Brain microvascular endothelial cell (primary cell): ENCODE measurements at regions not wholly inside any gene's neighbourhood (a gene's known extent, or its start where the extent isn't known, plus 50 kb on each side); places are given as distances from the start of the nearest gene placed in this dataset.

Experiments used
- DNase-seq: peaks from one replicate; pipeline ENCODE4 v3.0.0-alpha.2; 2020
- H3K27ac ChIP-seq: fragments of 250-450 bp; sonication (Bioruptor Pico); 2 replicates; pipeline ENCODE4 v1.5.1; 2020; ENCODE audit warnings: mild to moderate bottlenecking, moderate library complexity
- H3K27me3 ChIP-seq: fragments of 250-450 bp; sonication (Bioruptor Pico); replicated peaks from 2 replicates; pipeline ENCODE4 v1.5.1; 2020; ENCODE audit warnings: mild to moderate bottlenecking
- H3K36me3 ChIP-seq: fragments of 250-450 bp; sonication (Bioruptor Pico); replicated peaks from 2 replicates; pipeline ENCODE4 v1.5.1; 2020; ENCODE audit warnings: mild to moderate bottlenecking
- H3K4me3 ChIP-seq: 2 replicates; pipeline ENCODE4 v1.5.1; 2011; ENCODE audit warnings: low read depth, mild to moderate bottlenecking, control low read depth, low read length, moderate library complexity
- in situ Hi-C: cut with HindIII; loops from 2 replicates; pipeline ENCODE4 v1.10.0; 2017; ENCODE audit warnings: low sequenced_read_pairs, low pct_ligation_motif_present
- TF ChIP-seq, protein P1 (sequence below): IDR thresholded peaks from 2 replicates; pipeline ENCODE4 v1.5.1; 2011; ENCODE audit warnings: low read depth, mild to moderate bottlenecking, moderate library complexity, low read length, control low read depth, inconsistent platforms; ENCODE audit errors: missing control alignments

DNA sequence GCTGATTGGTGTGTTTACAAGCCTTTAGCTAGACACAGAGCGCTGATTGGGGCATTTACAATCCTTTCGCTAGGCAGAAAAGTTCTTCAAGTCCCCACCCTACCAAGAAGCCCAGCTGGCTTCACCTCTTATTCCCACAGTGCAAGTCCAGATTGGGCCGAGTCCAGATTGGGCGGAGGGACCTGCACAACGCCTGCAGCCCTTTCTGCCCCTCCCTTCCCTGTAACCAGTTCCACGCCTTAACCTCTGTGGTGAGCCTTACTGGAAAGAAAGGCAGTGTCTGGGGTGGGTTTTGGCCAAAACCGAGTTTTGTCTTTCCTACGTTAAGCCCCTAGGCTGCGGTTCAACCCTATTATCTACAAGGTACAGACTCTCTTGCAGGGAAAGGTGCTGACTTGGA, 268.7 kb downstream of the ZEB1 start:
- no peaks in the 10 kb centered on the region for H3K36me3 ChIP-seq
- DNase-seq = no peak
- no peak overlapping the region for H3K27ac ChIP-seq
- in situ Hi-C loops = no loop called here
- TF ChIP-seq, protein P1, sequence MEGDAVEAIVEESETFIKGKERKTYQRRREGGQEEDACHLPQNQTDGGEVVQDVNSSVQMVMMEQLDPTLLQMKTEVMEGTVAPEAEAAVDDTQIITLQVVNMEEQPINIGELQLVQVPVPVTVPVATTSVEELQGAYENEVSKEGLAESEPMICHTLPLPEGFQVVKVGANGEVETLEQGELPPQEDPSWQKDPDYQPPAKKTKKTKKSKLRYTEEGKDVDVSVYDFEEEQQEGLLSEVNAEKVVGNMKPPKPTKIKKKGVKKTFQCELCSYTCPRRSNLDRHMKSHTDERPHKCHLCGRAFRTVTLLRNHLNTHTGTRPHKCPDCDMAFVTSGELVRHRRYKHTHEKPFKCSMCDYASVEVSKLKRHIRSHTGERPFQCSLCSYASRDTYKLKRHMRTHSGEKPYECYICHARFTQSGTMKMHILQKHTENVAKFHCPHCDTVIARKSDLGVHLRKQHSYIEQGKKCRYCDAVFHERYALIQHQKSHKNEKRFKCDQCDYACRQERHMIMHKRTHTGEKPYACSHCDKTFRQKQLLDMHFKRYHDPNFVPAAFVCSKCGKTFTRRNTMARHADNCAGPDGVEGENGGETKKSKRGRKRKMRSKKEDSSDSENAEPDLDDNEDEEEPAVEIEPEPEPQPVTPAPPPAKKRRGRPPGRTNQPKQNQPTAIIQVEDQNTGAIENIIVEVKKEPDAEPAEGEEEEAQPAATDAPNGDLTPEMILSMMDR = no peak
- no peaks in the 10 kb centered on the region for H3K27me3 ChIP-seq
- no peak overlapping the region for H3K4me3 ChIP-seq

DNA sequence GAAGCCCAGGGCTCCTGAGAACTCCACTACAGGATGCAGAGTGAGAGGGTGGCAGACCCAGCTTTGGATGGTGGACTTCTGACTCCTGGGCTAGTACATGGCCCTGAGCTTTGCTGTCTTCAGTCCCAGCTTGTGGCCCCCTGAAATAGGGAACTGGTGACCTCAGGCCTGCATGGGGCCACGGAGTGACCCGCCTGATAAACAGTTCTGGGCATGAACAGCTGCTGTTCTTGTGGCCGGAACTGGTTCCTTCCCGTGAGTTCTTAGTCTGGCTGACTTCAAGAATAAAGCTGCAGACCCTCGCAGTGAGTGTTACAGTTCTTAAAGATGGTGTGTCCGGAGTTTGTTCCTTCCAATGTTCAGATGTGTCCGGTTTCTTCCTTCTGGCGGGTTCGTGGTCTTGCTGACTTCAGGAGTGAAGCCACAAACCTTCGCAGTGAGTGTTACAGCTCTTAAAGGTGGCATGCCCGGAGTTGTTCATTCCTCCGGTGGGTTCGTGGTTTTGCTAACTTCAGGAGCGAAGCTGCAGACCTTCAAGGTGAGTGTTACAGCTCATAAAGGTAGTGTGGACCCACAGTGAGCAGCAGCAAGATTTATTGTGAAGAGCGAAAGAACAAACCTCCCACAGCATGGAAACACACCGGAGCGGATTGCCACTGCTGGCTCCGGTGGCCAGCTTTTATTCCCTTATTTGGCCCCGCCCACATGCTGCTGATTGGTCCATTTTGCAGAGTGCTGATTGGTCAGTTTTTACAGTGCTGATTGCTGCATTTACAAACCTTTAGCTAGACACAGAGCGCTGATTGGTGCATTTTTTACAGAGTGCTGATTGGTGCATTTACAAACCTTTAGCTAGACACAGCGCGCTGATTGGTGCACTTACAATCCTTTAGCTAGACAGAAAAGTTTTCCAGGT, 268.0 kb downstream of the ZEB1 start:
- in situ Hi-C loops = no loop called here
- DNase-seq = no peak

DNA sequence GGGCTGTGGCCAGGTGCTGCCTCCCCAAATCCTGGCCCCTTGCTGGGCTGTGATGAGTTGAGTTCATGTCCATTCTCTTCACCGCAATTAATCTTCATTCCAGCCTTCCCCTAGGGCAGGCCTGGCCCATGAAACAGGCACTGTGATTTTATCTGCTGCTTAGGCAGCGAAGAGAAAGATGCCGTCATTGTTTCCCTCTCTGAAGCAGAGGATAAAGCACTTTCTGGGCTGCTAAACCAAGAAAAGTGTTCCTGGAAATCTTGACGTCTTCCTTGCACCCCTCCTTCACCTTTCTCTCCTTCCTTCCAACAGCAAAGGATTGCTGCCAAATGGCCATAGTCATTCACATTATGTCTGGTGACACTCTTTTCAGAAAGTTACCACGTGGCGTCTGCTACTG, 265.9 kb downstream of the ZEB1 start:
- in situ Hi-C loops = no loop called here
- TF ChIP-seq, protein P1 = no peak
- H3K27ac ChIP-seq = no peak overlapping the region

More for the DNA sequence above, 268.0 kb downstream of the ZEB1 start:
- Histone ChIP-seq H3K4me3 (no peak overlapping the region), H3K27me3 (no peaks in the 10 kb centered on the region), H3K36me3 (no peaks in the 10 kb centered on the region), H3K27ac (no peak overlapping the region)
- TF ChIP-seq, protein P1 = no peak

GRCh38 chr10:31584098-31584631, 265.1 kb downstream of the ZEB1 start:
- DNase-seq = no peak
- in situ Hi-C loops = no loop called here
- H3K36me3 ChIP-seq = no peaks in the 10 kb centered on the region
- no peak overlapping the region for H3K4me3 ChIP-seq
- TF ChIP-seq, protein P1 = no peak
- H3K27ac ChIP-seq = no peak overlapping the region
- no peaks in the 10 kb centered on the region for H3K27me3 ChIP-seq

More for the DNA sequence above, 265.9 kb downstream of the ZEB1 start:
- no peak for DNase-seq
- Histone ChIP-seq H3K36me3 (no peaks in the 10 kb centered on the region), H3K4me3 (no peak overlapping the region), H3K27me3 (no peaks in the 10 kb centered on the region)

DNA sequence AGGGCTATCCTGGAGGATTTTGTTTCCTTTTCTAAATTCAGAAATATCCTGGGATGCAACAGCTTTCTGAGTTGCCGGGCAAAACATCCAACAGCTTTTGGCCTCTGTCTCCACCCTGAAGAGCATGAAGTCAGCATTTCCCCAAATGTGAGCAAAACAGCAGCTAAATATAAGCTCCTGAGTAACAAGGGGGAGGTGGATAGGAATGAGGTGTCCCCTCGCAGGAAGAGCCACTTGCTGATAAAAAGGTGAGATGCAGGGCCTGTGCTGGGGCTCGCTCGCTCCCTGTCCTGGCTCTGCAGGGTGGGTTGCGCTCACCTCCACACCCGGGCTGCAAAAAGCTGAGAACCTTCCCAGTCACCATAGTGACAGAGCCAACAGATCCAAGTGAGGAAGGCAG, 264.3 kb downstream of the ZEB1 start:
- Histone ChIP-seq H3K27me3 (no peaks in the 10 kb centered on the region), H3K36me3 (no peaks in the 10 kb centered on the region), H3K27ac (no peak overlapping the region), H3K4me3 (no peak overlapping the region)
- no peak for DNase-seq
- TF ChIP-seq, protein P1 = no peak
- in situ Hi-C loops = no loop called here
